ENCODE measurements at regions not wholly inside any gene's neighbourhood (a gene's known extent, or its start where the extent isn't known, plus 50 kb on each side); places are given as distances from the start of the nearest gene placed in this dataset.

DNA sequence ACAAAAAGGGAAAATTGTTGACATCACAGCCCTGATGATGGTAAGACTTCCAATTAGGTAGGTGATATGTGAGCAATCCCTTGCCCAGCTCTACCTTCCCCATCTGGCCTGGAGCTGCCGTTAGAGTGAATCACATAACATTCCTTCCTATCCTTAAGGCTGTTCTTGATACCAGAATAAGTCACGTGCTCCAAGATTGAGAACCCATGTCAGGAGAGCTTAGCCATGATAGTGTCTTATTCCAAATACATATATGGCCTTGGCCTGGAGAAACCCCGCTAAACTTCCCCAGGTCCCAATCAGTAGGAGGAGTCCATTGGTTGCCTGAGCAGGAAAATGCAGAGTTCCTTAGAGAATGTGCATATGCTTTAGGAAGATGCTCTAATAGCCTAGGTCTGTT lies 70.0 kb upstream of the ACVR2A start:
- H3K27ac ChIP-seq (replicated peaks) = no peak overlapping the region
- TF ChIP-seq POLR2AphosphoS5 (IDR thresholded peaks at IDR 0.05; ENCODE audit: low read depth) = no peak
- TF ChIP-seq GABPA (IDR thresholded peaks at IDR 0.05; ENCODE audit: low read depth) = no peak
- no peak for TF ChIP-seq REST (IDR thresholded peaks at IDR 0.05; ENCODE audit: insufficient replicate concordance, low read depth)
- no peak for DNase-seq (ENCODE audit: low read depth in 1 of 2, low spot score in 1 of 2)
- H3K27me3 ChIP-seq (ENCODE audit: insufficient read depth, poor library complexity, severe bottlenecking) = no peaks in the 10 kb centered on the region
- no peak overlapping the region for H3K4me3 ChIP-seq (replicated peaks; ENCODE audit: insufficient read depth, low read length)

DNA sequence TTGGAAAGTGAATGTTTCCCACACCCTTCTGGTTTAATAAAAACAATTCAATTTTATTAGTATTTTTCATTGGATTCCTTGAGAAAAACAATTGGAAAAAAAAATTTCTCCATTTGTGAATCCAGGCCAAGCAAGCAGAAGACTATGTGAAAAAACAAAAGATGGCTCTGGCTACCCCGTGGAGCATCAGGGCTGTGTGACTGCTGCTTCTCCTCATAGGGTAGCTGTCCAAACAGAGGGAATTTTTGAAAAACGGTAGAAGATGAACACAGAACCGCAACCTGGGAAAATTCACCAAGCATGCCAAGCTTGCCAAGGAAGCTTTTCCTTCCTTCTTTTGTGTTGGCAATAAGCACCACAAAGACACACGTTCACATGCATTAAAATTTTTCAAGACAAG lies 71.3 kb upstream of the ACVR2A start:
- Histone ChIP-seq H3K27me3 (ENCODE audit: insufficient read depth, poor library complexity, severe bottlenecking) (no peaks in the 10 kb centered on the region), H3K27ac (replicated peaks) (no peak overlapping the region), H3K4me3 (replicated peaks; ENCODE audit: insufficient read depth, low read length) (no peak overlapping the region)
- no peak for DNase-seq (ENCODE audit: low read depth in 1 of 2, low spot score in 1 of 2)
- no peak for TF ChIP-seq POLR2AphosphoS5 (IDR thresholded peaks at IDR 0.05; ENCODE audit: low read depth)
- TF ChIP-seq, protein P1, sequence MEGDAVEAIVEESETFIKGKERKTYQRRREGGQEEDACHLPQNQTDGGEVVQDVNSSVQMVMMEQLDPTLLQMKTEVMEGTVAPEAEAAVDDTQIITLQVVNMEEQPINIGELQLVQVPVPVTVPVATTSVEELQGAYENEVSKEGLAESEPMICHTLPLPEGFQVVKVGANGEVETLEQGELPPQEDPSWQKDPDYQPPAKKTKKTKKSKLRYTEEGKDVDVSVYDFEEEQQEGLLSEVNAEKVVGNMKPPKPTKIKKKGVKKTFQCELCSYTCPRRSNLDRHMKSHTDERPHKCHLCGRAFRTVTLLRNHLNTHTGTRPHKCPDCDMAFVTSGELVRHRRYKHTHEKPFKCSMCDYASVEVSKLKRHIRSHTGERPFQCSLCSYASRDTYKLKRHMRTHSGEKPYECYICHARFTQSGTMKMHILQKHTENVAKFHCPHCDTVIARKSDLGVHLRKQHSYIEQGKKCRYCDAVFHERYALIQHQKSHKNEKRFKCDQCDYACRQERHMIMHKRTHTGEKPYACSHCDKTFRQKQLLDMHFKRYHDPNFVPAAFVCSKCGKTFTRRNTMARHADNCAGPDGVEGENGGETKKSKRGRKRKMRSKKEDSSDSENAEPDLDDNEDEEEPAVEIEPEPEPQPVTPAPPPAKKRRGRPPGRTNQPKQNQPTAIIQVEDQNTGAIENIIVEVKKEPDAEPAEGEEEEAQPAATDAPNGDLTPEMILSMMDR (IDR thresholded peaks at IDR 0.05; ENCODE audit: insufficient read depth, low read length) = no peak

GRCh38 chr2:147772781-147773180 lies 72.0 kb upstream of the ACVR2A start:
- Histone ChIP-seq H3K27me3 (ENCODE audit: insufficient read depth, poor library complexity, severe bottlenecking) (no peaks in the 10 kb centered on the region), H3K27ac (replicated peaks) (no peak overlapping the region), H3K4me3 (replicated peaks; ENCODE audit: insufficient read depth, low read length) (no peak overlapping the region)
- TF ChIP-seq, protein P1 (IDR thresholded peaks at IDR 0.05; ENCODE audit: insufficient read depth, low read length) = no peak
- no peak for DNase-seq (ENCODE audit: low read depth in 1 of 2, low spot score in 1 of 2)

GRCh38 chr2:147763861-147764260 lies 81.0 kb upstream of the ACVR2A start:
- TF ChIP-seq SPI1 (IDR thresholded peaks at IDR 0.05; ENCODE audit: borderline replicate concordance, low read depth) (no peak), POLR2AphosphoS5 (IDR thresholded peaks at IDR 0.05; ENCODE audit: low read depth) (no peak), REST (IDR thresholded peaks at IDR 0.05; ENCODE audit: insufficient replicate concordance, low read depth) (no peak), GABPA (IDR thresholded peaks at IDR 0.05; ENCODE audit: low read depth) (no peak)
- TF ChIP-seq, protein P1 (IDR thresholded peaks at IDR 0.05; ENCODE audit: insufficient read depth, low read length) = no peak
- DNase-seq (ENCODE audit: low read depth in 1 of 2, low spot score in 1 of 2) = no peak
- Histone ChIP-seq H3K4me3 (replicated peaks; ENCODE audit: insufficient read depth, low read length) (no peak overlapping the region), H3K27ac (replicated peaks) (no peak overlapping the region), H3K27me3 (ENCODE audit: insufficient read depth, poor library complexity, severe bottlenecking) (no peaks in the 10 kb centered on the region)

Data from HL-60 (cell line).